ENCODE measurements at regions not wholly inside any gene's neighbourhood (a gene's known extent, or its start where the extent isn't known, plus 50 kb on each side); places are given as distances from the start of the nearest gene placed in this dataset.

- no peak for DNase-seq
Observed at GRCh38 chr13:64849196-64849595, 2380.9 kb downstream of the PCDH9 start.

GRCh38 chr13:64847767-64848166, 2382.4 kb downstream of the PCDH9 start:
- no peak for DNase-seq

- no peak for DNase-seq
Observed at GRCh38 chr13:64845110-64845509, 2385.0 kb downstream of the PCDH9 start.

- no peak for DNase-seq
Observed at GRCh38 chr13:64819081-64819480, 2411.1 kb downstream of the PCDH9 start.

GRCh38 chr13:64817691-64818090, 2412.4 kb downstream of the PCDH9 start:
- no peak for DNase-seq

- DNase-seq: no peak
Observed at GRCh38 chr13:64810750-64811149, 2419.4 kb downstream of the PCDH9 start.

GRCh38 chr13:64808704-64809103, 2421.4 kb downstream of the PCDH9 start:
- no peak for DNase-seq

GRCh38 chr13:64801768-64802167, 2428.4 kb downstream of the PCDH9 start:
- DNase-seq: no peak

GRCh38 chr13:64798422-64798821, 2431.7 kb downstream of the PCDH9 start:
- DNase-seq: no peak

- no peak for DNase-seq
Observed at GRCh38 chr13:64793592-64793991, 2436.5 kb downstream of the PCDH9 start.

- DNase-seq: no peak
Observed at GRCh38 chr13:64793131-64793530, 2437.0 kb downstream of the PCDH9 start.

- no peak for DNase-seq
Observed at GRCh38 chr13:64791373-64791772, 2438.8 kb downstream of the PCDH9 start.

GRCh38 chr13:64782466-64782865, 2447.7 kb downstream of the PCDH9 start:
- DNase-seq: no peak

GRCh38 chr13:64778002-64778401, 2452.1 kb downstream of the PCDH9 start:
- no peak for DNase-seq

- no peak for DNase-seq
Observed at GRCh38 chr13:64774915-64775314, 2455.2 kb downstream of the PCDH9 start.

GRCh38 chr13:64770743-64771142, 2459.4 kb downstream of the PCDH9 start:
- DNase-seq: no peak

- DNase-seq: no peak
Observed at GRCh38 chr13:64767054-64767453, 2463.1 kb downstream of the PCDH9 start.

GRCh38 chr13:64765636-64766035, 2464.5 kb downstream of the PCDH9 start:
- DNase-seq: no peak

GRCh38 chr13:64758521-64759244, 2471.5 kb downstream of the PCDH9 start:
- DNase-seq: no peak

GRCh38 chr13:64756621-64757020, 2473.5 kb downstream of the PCDH9 start:
- DNase-seq: no peak

- no peak for DNase-seq
Observed at GRCh38 chr13:64755961-64756360, 2474.2 kb downstream of the PCDH9 start.

- DNase-seq: no peak
Observed at GRCh38 chr13:64753233-64754000, 2476.7 kb downstream of the PCDH9 start.

- no peak for DNase-seq
Observed at GRCh38 chr13:64749301-64749700, 2480.8 kb downstream of the PCDH9 start.

GRCh38 chr13:64746845-64747244, 2483.3 kb downstream of the PCDH9 start:
- no peak for DNase-seq
